H1 (cell line): ENCODE measurements at regions not wholly inside any gene's neighbourhood (a gene's known extent, or its start where the extent isn't known, plus 50 kb on each side); places are given as distances from the start of the nearest gene placed in this dataset.

ENCODE experiments used
- CHD7 ChIP-seq: fragments of 300-600 bp; sonication (generic); IDR thresholded peaks from 2 replicates; pipeline ENCODE4 v1.7.1; 2012; ENCODE audit warnings: low read length, moderate library complexity, mild to moderate bottlenecking, inconsistent platforms; ENCODE audit not compliant: insufficient replicate concordance
- TCF12 ChIP-seq: IDR thresholded peaks from 2 replicates; pipeline ENCODE4 v1.6.1; 2011; ENCODE audit warnings: low read depth, mild to moderate bottlenecking, low read length

- TF ChIP-seq CHD7 = no peak
- TF ChIP-seq TCF12 = no peak
Measured at GRCh38 chr9:89548071-89548638, 50.2 kb upstream of the SEMA4D start (continued).
